ENCODE measurements at regions not wholly inside any gene's neighbourhood (a gene's known extent, or its start where the extent isn't known, plus 50 kb on each side); places are given as distances from the start of the nearest gene placed in this dataset.

DNA sequence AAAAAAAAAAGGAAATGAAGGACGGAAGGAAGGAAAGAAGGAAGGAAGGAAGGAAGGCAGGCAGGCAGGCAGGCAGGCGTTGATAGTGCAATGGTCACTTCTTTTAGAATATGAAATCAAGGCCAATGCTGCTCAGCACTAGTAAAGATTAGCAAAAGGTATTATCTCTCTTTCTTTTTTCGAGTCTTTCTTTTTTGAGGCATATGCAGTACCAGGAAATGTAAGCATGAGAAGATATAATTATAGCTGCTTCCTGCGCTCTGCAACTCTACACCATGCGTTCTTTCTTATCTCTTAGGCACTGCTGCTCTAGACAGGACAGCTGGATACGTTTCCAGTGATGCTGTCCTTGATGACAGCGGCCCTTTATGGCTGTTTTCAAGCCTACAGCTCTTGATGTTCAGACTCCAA, 1512.5 kb upstream of the B3GALT2 start:
- Histone ChIP-seq H3K9me1 (replicated peaks; ENCODE audit: control insufficient read depth, extremely low read depth, insufficient read depth, low read length) (no peaks in the 10 kb centered on the region), H3K4me3 (replicated peaks in 1 of 3; ENCODE audit: insufficient read depth in 1 of 3, low read depth in 1 of 3, low read length in 3 of 3) (no peak overlapping the region), H3K27ac (ENCODE audit: insufficient read depth, low read depth, low read length) (no peak overlapping the region), H2AFZ (ENCODE audit: low read depth, low read length) (no peak overlapping the region), H3K79me2 (ENCODE audit: control insufficient read depth, insufficient read depth, low read length) (no peaks in the 10 kb centered on the region), H3K36me3 (ENCODE audit: control insufficient read depth in 2 of 2, extremely low read depth in 1 of 2, insufficient read depth in 2 of 2, low read length in 2 of 2) (no peaks in the 10 kb centered on the region), H3K4me1 (ENCODE audit: control insufficient read depth, extremely low read depth, insufficient read depth, low read length) (no peaks in the 10 kb centered on the region), H3K4me2 (ENCODE audit: insufficient read depth, low read length) (no peak overlapping the region), H3K27me3 (ENCODE audit: control insufficient read depth in 2 of 2, insufficient read depth in 2 of 2, low read length in 2 of 2) (no peaks in the 10 kb centered on the region), H3K9me3 (replicated peaks; ENCODE audit: control insufficient read depth, insufficient read depth, low read length) (no peaks in the 10 kb centered on the region), H4K20me1 (replicated peaks; ENCODE audit: control insufficient read depth, extremely low read depth, insufficient read depth, low read length) (no peaks in the 10 kb centered on the region), H3K9ac (replicated peaks; ENCODE audit: extremely low read depth, insufficient read depth, low read length) (no peak overlapping the region)
- intact Hi-C loops (cut with micrococcal nuclease): no loop called here
- no TSS peak for BruUV-seq (replicated peaks)
- ChIA-PET POLR2A (interaction anchor here (0.6 kb wide), 1 partner anchor 1025 kb away, joined by 3 read pairs; no protein-coding TSS in a partner anchor), CTCF (no interaction called here)
- FAIRE-seq (no peak), DNase-seq (ENCODE audit: low read depth, low spot score) (no peak)
- dilution Hi-C loops (cut with MboI; ENCODE audit: extremely low pct_ligation_motif_present, low sequenced_read_pairs): no loop called here
- TF ChIP-seq POLR2A (IDR thresholded peaks at IDR 0.05; ENCODE audit: low read depth, low read length) (no peak), GATA2 (IDR thresholded peaks at IDR 0.05; ENCODE audit: insufficient read depth, insufficient read length, low read depth, low read length) (no peak), MAX (IDR thresholded peaks at IDR 0.05; ENCODE audit: insufficient read depth, insufficient read length) (no peak), MYC (IDR thresholded peaks at IDR 0.05; ENCODE audit: low read depth, low read length) (no peak), JUN (IDR thresholded peaks at IDR 0.05; ENCODE audit: borderline replicate concordance, insufficient read depth, insufficient read length, low read depth) (no peak), FOS (IDR thresholded peaks at IDR 0.05; ENCODE audit: borderline replicate concordance, insufficient read depth, low read length) (no peak)

- POLR2A ChIA-PET: no interaction called here
- CTCF ChIA-PET: no interaction called here
- BruUV-seq (replicated peaks): no TSS peak
- no peak overlapping the region for H2AFZ ChIP-seq (ENCODE audit: low read depth, low read length)
- H4K20me1 ChIP-seq (replicated peaks; ENCODE audit: control insufficient read depth, extremely low read depth, insufficient read depth, low read length): no peaks in the 10 kb centered on the region
- H3K9ac ChIP-seq (replicated peaks; ENCODE audit: extremely low read depth, insufficient read depth, low read length): no peak overlapping the region
- intact Hi-C loops (cut with micrococcal nuclease): no loop called here
- no peak overlapping the region for H3K4me3 ChIP-seq (replicated peaks in 1 of 3; ENCODE audit: insufficient read depth in 1 of 3, low read depth in 1 of 3, low read length in 3 of 3)
- no peaks in the 10 kb centered on the region for H3K27me3 ChIP-seq (ENCODE audit: control insufficient read depth in 2 of 2, insufficient read depth in 2 of 2, low read length in 2 of 2)
- H3K36me3 ChIP-seq (ENCODE audit: control insufficient read depth in 2 of 2, extremely low read depth in 1 of 2, insufficient read depth in 2 of 2, low read length in 2 of 2): no peaks in the 10 kb centered on the region
- TF ChIP-seq JUN (IDR thresholded peaks at IDR 0.05; ENCODE audit: borderline replicate concordance, insufficient read depth, insufficient read length, low read depth) (no peak), GATA2 (IDR thresholded peaks at IDR 0.05; ENCODE audit: insufficient read depth, insufficient read length, low read depth, low read length) (no peak), MYC (IDR thresholded peaks at IDR 0.05; ENCODE audit: low read depth, low read length) (no peak), POLR2A (IDR thresholded peaks at IDR 0.05; ENCODE audit: low read depth, low read length) (no peak), FOS (IDR thresholded peaks at IDR 0.05; ENCODE audit: borderline replicate concordance, insufficient read depth, low read length) (no peak)
- no peaks in the 10 kb centered on the region for H3K9me1 ChIP-seq (replicated peaks; ENCODE audit: control insufficient read depth, extremely low read depth, insufficient read depth, low read length)
- H3K4me2 ChIP-seq (ENCODE audit: insufficient read depth, low read length): no peak overlapping the region
- FAIRE-seq (no peak), DNase-seq (ENCODE audit: low read depth, low spot score) (no peak)
- dilution Hi-C loops (cut with MboI; ENCODE audit: extremely low pct_ligation_motif_present, low sequenced_read_pairs): no loop called here
- no peak overlapping the region for H3K27ac ChIP-seq (ENCODE audit: insufficient read depth, low read depth, low read length)
- H3K4me1 ChIP-seq (ENCODE audit: control insufficient read depth, extremely low read depth, insufficient read depth, low read length): no peaks in the 10 kb centered on the region
- H3K9me3 ChIP-seq (replicated peaks; ENCODE audit: control insufficient read depth, insufficient read depth, low read length): no peaks in the 10 kb centered on the region
- no peaks in the 10 kb centered on the region for H3K79me2 ChIP-seq (ENCODE audit: control insufficient read depth, insufficient read depth, low read length)
Observed at GRCh38 chr1:194693244-194693643, 1506.8 kb upstream of the B3GALT2 start.
